ENCODE measurements at regions not wholly inside any gene's neighbourhood (a gene's known extent, or its start where the extent isn't known, plus 50 kb on each side); places are given as distances from the start of the nearest gene placed in this dataset.
"Not testable (repeated sequence)": the region's sequence is repeated elsewhere in the genome, so short reads cannot be mapped to it uniquely, and the experiment has no call there.

DNA sequence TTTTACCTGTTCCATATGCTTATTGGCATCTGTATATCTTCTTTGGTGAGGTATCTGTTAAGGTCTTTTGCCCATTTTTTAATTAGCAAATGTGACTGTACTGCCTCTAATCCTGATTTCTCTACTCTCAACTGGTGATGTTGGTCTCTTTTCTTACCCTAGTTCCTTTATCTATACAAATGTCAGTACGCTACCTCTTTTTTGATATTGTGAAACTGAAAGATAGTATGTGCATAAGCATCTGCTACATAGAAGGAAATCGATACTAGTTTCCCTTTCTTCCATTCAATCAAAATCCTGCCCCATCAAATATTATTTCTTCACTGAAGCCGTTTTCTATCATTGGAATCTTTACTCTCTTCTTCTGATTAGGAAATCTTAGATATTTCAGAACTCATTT lies 194.9 kb upstream of the SPOPL start:
- Mint-ChIP-seq H3K4me1 (ENCODE audit: unreplicated experiment) (no peaks in the 10 kb centered on the region), H3K27ac (ENCODE audit: unreplicated experiment) (no peak overlapping the region), H3K9me3 (ENCODE audit: unreplicated experiment) (no peaks in the 10 kb centered on the region), H3K27me3 (ENCODE audit: unreplicated experiment) (no peaks in the 10 kb centered on the region), H3K36me3 (ENCODE audit: low read depth, unreplicated experiment) (no peaks in the 10 kb centered on the region), H3K4me3 (ENCODE audit: unreplicated experiment) (no peak overlapping the region)
- DNase-seq (ENCODE audit: low spot score) = no peak
- TF ChIP-seq, protein P1, sequence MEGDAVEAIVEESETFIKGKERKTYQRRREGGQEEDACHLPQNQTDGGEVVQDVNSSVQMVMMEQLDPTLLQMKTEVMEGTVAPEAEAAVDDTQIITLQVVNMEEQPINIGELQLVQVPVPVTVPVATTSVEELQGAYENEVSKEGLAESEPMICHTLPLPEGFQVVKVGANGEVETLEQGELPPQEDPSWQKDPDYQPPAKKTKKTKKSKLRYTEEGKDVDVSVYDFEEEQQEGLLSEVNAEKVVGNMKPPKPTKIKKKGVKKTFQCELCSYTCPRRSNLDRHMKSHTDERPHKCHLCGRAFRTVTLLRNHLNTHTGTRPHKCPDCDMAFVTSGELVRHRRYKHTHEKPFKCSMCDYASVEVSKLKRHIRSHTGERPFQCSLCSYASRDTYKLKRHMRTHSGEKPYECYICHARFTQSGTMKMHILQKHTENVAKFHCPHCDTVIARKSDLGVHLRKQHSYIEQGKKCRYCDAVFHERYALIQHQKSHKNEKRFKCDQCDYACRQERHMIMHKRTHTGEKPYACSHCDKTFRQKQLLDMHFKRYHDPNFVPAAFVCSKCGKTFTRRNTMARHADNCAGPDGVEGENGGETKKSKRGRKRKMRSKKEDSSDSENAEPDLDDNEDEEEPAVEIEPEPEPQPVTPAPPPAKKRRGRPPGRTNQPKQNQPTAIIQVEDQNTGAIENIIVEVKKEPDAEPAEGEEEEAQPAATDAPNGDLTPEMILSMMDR (IDR thresholded peaks at IDR 0.05; ENCODE audit: unreplicated experiment) = no peak

DNA sequence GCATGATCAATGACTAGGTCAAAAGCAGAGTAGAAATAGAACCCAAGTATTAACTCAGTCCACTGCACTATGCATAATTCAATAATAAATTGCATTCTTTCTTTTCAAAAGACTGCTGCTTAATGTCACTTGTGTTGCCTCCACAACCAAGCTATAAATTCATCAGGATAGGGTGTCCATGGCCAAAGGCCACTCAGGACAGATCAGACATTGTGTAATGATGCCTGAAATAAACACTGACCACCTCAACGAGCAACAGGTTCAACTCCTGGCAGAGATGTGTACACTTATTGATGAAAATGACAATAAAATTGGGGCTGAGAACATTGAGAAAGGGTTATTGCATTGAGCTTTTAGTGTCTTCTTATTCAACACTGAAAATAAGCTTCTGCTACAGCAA lies 194.5 kb upstream of the SPOPL start:
- TF ChIP-seq, protein P1 (IDR thresholded peaks at IDR 0.05; ENCODE audit: unreplicated experiment) = no peak
- no peaks in the 10 kb centered on the region for H3K9me3 Mint-ChIP-seq (ENCODE audit: unreplicated experiment)
- H3K27ac Mint-ChIP-seq (ENCODE audit: unreplicated experiment) = no peak overlapping the region
- no peak for DNase-seq (ENCODE audit: low spot score)
- no peaks in the 10 kb centered on the region for H3K4me1 Mint-ChIP-seq (ENCODE audit: unreplicated experiment)
- H3K36me3 Mint-ChIP-seq (ENCODE audit: low read depth, unreplicated experiment) = no peaks in the 10 kb centered on the region
- no peak overlapping the region for H3K4me3 Mint-ChIP-seq (ENCODE audit: unreplicated experiment)
- no peaks in the 10 kb centered on the region for H3K27me3 Mint-ChIP-seq (ENCODE audit: unreplicated experiment)

DNA sequence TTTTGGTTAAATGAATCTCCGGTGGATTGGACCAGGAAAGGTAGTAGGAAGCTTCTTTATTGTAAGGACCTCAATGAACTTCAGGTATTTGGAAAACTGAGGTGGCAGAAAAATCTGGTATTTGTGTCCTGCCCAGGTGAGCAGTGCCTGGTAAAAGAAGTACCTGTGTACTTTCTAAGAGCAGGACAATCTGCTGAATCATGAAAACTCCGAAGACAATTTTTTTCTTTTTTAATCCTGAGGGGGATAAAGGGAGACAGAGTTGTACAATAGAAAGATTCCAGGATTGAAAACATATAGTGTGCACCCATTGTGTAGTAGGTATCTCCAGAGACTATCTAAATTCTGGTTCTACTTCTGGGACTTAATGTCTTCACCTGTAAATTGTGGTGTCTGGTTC lies 191.8 kb upstream of the SPOPL start:
- Mint-ChIP-seq H3K36me3 (ENCODE audit: low read depth, unreplicated experiment) (peaks cover 5% of the 10 kb centered on the region), H3K9me3 (ENCODE audit: unreplicated experiment) (peaks cover 5% of the 10 kb centered on the region), H3K27me3 (ENCODE audit: unreplicated experiment) (no peaks in the 10 kb centered on the region), H3K4me3 (ENCODE audit: unreplicated experiment) (no peak overlapping the region), H3K4me1 (ENCODE audit: unreplicated experiment) (no peaks in the 10 kb centered on the region), H3K27ac (ENCODE audit: unreplicated experiment) (no peak overlapping the region)
- DNase-seq (ENCODE audit: low spot score) = no peak
- TF ChIP-seq, protein P1 (IDR thresholded peaks at IDR 0.05; ENCODE audit: unreplicated experiment) = no peak

DNA sequence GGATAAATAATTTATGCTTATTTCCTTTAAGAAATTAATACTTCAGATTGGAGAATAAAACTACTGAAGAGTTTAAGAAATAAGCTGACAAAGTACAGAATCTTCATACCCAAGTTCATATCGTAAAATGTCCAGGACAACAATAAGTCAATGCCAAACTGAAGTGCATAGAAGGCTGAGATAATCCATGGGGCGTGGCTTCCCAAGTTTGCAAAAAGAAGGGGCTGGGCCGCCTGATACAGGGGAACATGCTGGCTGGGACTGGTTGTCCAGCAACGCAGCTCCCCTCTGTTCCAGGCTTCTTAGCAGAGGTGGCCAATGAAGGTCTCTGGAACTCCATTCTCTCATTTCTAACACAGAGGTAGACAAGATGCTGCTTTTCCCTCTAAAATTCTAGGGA lies 189.5 kb upstream of the SPOPL start:
- H3K4me1 Mint-ChIP-seq (ENCODE audit: unreplicated experiment) = no peaks in the 10 kb centered on the region
- no peak overlapping the region for H3K4me3 Mint-ChIP-seq (ENCODE audit: unreplicated experiment)
- no peak overlapping the region for H3K27ac Mint-ChIP-seq (ENCODE audit: unreplicated experiment)
- DNase-seq (ENCODE audit: low spot score) = no peak
- TF ChIP-seq, protein P1 (IDR thresholded peaks at IDR 0.05; ENCODE audit: unreplicated experiment) = no peak
- no peaks in the 10 kb centered on the region for H3K27me3 Mint-ChIP-seq (ENCODE audit: unreplicated experiment)
- peaks cover 5% of the 10 kb centered on the region for H3K9me3 Mint-ChIP-seq (ENCODE audit: unreplicated experiment)
- peaks cover 5% of the 10 kb centered on the region for H3K36me3 Mint-ChIP-seq (ENCODE audit: low read depth, unreplicated experiment)

DNA sequence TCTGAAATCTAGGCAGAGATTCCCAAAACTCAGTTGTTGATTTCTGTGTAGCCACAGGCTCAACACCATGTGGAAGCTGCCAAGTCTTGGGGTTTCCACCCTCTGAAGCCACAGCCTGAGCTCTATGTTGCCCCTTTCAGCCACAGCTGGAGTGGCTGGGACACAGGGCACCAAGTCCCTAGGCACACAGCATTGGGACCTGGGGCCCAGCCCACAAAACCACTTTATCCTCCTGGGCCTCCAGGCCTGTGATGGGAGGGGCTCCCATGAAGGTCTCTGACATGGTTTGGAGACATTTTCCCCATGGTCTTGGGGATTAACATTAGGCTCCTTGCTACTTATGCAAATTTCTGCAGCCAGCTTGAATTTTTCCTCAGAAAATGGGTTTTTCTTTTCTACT lies 186.0 kb upstream of the SPOPL start:
- not testable (repeated sequence) for H3K9me3 Mint-ChIP-seq (ENCODE audit: unreplicated experiment); H3K4me1 Mint-ChIP-seq (ENCODE audit: unreplicated experiment); DNase-seq (ENCODE audit: low spot score); H3K27me3 Mint-ChIP-seq (ENCODE audit: unreplicated experiment); H3K4me3 Mint-ChIP-seq (ENCODE audit: unreplicated experiment); H3K36me3 Mint-ChIP-seq (ENCODE audit: low read depth, unreplicated experiment); H3K27ac Mint-ChIP-seq (ENCODE audit: unreplicated experiment)

DNA sequence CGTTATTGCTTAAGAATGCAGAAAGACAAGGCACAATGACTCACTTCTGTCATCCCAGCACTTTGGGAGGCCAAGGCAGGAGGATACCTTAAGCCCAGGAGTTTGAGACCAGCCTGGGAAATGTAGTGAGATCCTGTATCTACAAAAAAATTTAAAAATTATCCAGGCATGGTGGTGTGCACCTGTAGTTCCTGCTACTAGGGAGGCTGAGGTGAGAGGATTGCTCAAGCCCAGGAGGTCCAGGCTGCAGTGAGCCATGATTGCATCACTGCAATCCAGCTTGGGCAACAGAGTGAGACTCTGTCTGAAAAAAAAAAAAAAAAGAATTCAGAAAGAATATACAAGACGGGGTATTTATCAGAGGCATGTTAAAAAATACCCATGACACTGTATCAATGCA lies 182.0 kb upstream of the SPOPL start:
- Mint-ChIP-seq H3K36me3 (ENCODE audit: low read depth, unreplicated experiment) (no peaks in the 10 kb centered on the region), H3K9me3 (ENCODE audit: unreplicated experiment) (no peaks in the 10 kb centered on the region), H3K27me3 (ENCODE audit: unreplicated experiment) (no peaks in the 10 kb centered on the region), H3K4me3 (ENCODE audit: unreplicated experiment) (no peak overlapping the region), H3K4me1 (ENCODE audit: unreplicated experiment) (no peaks in the 10 kb centered on the region), H3K27ac (ENCODE audit: unreplicated experiment) (no peak overlapping the region)
- no peak for DNase-seq (ENCODE audit: low spot score)
- TF ChIP-seq, protein P1 (IDR thresholded peaks at IDR 0.05; ENCODE audit: unreplicated experiment) = no peak

All from endothelial cell (in vitro differentiated cells).